Stimulated activated CD4-positive, alpha-beta T cell treated with anti-CD3 and anti-CD28 coated beads, Interleukin-15, amount 100 ng/mL, for 1 hour (primary cell): ENCODE measurements at regions not wholly inside any gene's neighbourhood (a gene's known extent, or its start where the extent isn't known, plus 50 kb on each side); places are given as distances from the start of the nearest gene placed in this dataset.

Experiments used
- DNase-seq, 2 donors: peaks; one replicate each; pipeline ENCODE4 v3.0.0-alpha.2; 2020; ENCODE audit warnings: low read depth in 1 of 2, low spot score in 1 of 2

DNA sequence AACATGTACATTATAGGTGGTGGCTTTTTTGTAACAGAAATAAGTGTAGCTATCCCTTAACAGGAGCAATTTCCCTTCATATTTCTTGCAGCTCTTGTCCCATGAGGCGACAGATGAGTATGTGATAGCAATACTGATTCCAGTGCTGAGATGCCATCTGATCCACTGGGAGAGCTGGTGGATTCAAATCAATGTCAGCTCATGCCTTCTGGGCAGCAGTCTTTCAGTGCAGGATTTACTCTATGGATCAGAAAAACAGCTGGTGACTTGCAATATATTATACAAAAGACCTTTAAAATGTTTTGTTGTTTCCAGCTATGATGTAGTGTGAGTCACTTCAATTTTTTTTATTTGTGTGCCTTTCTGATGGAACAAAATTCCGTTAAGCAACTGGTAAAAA lies 259.9 kb upstream of the SASH1 start:
- no peak for DNase-seq

DNA sequence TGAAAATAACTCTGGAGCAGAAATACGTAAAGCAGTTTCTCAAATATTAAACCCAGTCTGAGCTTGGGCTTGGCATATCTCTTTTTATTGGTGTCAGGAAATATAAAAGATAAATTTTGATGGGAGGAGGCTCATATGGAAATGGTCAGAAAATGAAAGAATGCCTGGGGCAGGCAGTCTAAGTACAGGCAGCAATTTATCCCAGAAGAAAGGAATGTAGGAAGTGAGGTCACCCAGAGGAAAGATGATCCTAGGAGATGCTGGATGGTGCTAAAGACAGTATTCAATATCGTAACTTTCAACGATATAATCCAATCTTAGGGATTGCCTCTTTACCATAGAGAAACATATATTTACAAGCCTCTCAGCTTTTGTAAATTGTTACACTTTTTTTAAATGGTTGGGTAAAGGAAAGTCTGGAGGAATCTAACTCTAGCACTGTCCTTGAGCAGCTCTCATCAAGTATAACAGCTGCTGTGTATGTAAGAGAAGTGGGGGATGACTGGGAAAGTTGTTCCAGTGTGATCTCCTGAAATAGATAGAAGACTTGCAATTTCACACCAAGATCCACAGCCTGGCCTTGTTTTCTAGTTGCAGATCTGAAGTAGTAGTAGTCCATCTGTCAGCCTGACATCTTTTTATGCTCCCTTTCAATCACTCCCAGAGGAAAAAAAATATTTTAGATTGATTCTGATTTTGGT lies 256.9 kb upstream of the SASH1 start:
- no peak for DNase-seq

DNA sequence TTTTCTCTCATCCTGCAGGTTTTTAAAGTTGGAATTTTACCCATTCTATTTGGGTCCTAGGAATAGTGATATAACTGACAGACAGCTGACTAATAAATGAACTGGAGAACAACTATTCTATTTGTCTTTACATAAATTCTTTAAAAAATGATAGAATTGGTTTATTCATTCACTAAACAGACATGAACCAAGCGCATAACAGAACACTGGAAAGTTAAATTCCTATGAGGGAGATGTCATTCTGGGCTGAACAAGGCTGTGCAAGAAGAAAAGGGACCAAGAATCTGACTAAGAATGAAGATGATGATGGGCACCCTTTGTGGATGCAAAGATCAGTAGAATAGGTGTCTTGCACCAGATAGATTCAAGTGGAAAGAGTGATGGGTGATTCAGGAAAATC lies 256.3 kb upstream of the SASH1 start:
- DNase-seq, result no peak

- DNase-seq, result no peak
Measured at GRCh38 chr6:148086843-148087242, 255.8 kb upstream of the SASH1 start.

- DNase-seq, result no peak
Measured at GRCh38 chr6:148087659-148088058, 255.0 kb upstream of the SASH1 start.

DNA sequence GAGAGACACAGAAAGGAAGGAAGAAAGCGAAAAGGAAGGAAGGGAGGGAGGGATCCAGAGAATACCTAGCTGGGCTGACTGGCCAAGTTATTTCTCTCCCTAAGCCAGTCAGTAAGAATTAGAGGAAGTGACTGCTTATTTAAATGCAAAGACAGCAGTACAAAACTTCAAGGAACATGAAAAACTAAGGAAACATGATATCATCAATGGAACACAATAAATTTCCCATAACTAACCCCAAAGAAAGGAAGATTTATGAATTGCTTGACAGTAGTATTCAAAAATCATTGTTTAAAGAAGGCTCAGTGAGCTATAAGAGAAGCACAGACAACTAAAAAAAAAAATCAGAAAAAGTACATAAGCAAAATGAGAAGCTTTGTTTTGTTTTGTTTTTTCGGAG lies 252.3 kb upstream of the SASH1 start:
- DNase-seq, result no peak

- DNase-seq, result no peak
Measured at GRCh38 chr6:148091394-148091793, 251.2 kb upstream of the SASH1 start.

GRCh38 chr6:148103436-148103835 lies 239.2 kb upstream of the SASH1 start:
- DNase-seq, result no peak

GRCh38 chr6:148104131-148104530 lies 238.5 kb upstream of the SASH1 start:
- DNase-seq, result no peak

- no peak for DNase-seq
Measured at GRCh38 chr6:148105695-148106094, 236.9 kb upstream of the SASH1 start.

- DNase-seq, result no peak
Measured at GRCh38 chr6:148107911-148108310, 234.7 kb upstream of the SASH1 start.

DNA sequence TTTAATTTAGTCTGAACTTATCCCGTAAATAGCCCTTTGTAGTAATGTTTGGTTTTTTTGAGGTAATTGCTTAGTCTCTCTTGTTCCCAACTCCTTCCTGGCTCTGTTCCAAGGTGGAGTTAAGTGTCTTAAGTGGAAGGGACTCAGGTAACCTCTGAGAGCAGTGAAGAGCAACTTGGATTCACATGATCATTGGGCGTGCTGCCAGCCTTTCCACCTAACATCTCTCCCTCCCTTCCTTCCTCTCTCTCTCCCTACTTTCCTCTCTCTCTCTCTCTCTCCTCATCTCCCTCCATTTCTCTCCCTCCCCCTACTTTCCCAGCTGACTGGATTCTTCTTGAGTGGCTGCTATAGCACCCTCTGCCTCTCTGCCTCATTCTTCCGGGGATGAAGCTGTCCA lies 232.9 kb upstream of the SASH1 start:
- DNase-seq, result no peak

- DNase-seq, result no peak
Measured at GRCh38 chr6:148110925-148111324, 231.7 kb upstream of the SASH1 start.

DNA sequence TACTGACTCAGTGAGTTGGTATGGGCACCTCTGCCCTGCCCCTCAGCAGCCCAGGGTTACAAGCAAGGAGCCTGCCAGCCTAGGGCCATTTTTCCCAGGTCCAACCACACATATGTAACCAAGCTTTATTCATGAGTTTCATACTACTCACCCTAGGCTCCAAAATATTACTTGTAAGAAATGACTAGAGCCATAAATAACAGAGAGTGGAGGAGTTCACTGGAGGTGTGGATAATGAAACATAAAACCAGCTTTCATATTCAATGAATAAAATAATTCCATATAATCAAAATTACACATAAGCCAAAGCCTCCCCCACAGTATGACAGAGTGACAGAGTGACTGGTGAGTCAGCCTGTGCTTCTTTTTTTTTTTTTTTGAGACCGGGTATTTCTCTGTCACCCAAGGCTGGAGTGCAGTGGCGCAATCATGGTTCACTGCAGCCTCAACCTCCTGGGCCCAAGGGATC lies 229.8 kb upstream of the SASH1 start:
- DNase-seq, result no peak

DNA sequence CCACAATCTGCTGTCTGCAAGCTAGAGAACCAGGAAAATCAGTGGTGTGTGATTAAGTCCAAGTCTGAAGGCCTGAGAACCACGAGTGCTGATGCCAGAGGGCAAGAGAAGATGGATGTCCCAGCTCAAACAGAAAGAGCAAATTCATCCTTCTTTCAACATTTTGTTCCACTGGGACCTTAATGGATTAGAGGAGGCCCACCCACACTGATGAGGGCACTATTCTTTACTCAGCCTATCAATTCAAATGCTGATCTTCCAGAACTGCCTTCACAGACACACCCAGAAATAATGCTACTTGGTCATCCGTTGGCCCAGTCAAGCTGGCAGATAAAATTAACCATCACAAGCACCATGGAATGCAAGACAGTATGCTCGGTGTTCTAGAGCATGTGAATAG lies 226.6 kb upstream of the SASH1 start:
- no peak for DNase-seq

GRCh38 chr6:148118244-148118643 lies 224.4 kb upstream of the SASH1 start:
- no peak for DNase-seq

- DNase-seq, result no peak
Measured at GRCh38 chr6:148128014-148128730, 214.5 kb upstream of the SASH1 start.

DNA sequence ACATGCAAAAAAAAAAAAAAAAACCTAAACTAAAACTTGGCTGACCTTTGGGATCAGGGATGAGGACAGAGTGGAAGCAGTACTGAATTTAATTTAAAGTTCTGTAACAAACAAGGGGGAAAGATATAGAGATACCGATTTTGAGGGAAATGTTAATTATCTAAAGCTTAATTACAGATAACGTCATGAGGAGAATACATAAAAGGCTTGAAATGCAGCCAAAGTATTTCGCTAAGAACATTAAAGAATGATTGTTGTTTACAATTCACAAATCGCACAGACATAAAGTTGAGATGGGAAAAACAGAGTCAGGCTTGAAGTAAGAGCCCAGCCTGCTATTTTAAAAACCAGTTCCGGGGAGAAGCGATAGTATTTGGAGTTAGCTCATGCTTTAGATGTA lies 208.0 kb upstream of the SASH1 start:
- no peak for DNase-seq

- DNase-seq, result no peak
Measured at GRCh38 chr6:148136586-148136985, 206.1 kb upstream of the SASH1 start.

DNA sequence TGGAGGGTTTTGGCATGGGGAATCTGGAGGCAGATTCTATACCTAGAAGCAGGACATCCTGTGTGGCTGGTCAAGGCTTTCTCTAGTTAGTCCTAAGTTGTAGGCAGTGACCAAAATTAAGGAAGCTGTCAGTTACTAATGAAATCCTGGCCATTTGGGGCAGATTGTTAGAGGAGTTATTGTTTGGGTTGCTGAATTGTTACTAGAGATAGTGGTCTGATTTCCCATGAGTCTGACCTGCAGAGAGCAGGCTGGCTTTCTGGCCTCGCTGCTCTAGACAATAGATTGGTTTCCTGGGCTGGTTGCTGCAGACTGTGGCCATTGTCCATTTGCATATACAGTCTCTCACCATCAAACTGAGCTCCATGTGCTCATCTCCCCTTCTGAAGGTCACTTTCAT lies 205.0 kb upstream of the SASH1 start:
- no peak for DNase-seq

GRCh38 chr6:148138573-148138972 lies 204.1 kb upstream of the SASH1 start:
- DNase-seq, result no peak

GRCh38 chr6:148140772-148141557 lies 201.7 kb upstream of the SASH1 start:
- no peak for DNase-seq
